Parathyroid adenoma (tissue), 2 donors: ENCODE measurements at regions not wholly inside any gene's neighbourhood (a gene's known extent, or its start where the extent isn't known, plus 50 kb on each side); places are given as distances from the start of the nearest gene placed in this dataset.

ENCODE experiments used
- H2AFZ ChIP-seq: fragments of 300-600 bp; sonication (generic); one replicate; pipeline ENCODE4 v1.7.0; 2017; ENCODE audit warnings: antibody characterized with exemption, mild to moderate bottlenecking
- H3K27ac ChIP-seq: fragments of 300-600 bp; sonication (generic); one replicate; pipeline ENCODE4 v1.7.0; 2017
- H3K27me3 ChIP-seq: fragments of 300-600 bp; sonication (generic); one replicate; pipeline ENCODE4 v1.7.0; 2017; ENCODE audit warnings: low read length; ENCODE audit not compliant: control insufficient read depth, insufficient read depth
- H3K36me3 ChIP-seq: fragments of 300-600 bp; sonication (generic); one replicate; pipeline ENCODE4 v1.7.0; 2017; ENCODE audit warnings: low read length; ENCODE audit not compliant: control insufficient read depth, insufficient read depth
- H3K4me1 ChIP-seq: fragments of 300-600 bp; sonication (generic); one replicate; pipeline ENCODE4 v1.7.0; 2017; ENCODE audit warnings: control low read depth
- H3K4me2 ChIP-seq: fragments of 300-600 bp; sonication (generic); one replicate; pipeline ENCODE4 v1.7.0; 2017; ENCODE audit warnings: low read length
- H3K4me3 ChIP-seq: fragments of 300-600 bp; sonication (generic); one replicate; pipeline ENCODE4 v1.7.0; 2017; ENCODE audit warnings: low read depth, low read length
- H3K79me2 ChIP-seq: fragments of 300-600 bp; sonication (generic); one replicate; pipeline ENCODE4 v1.7.0; 2017; ENCODE audit warnings: control low read depth
- H3K9ac ChIP-seq: fragments of 300-600 bp; sonication (generic); one replicate; pipeline ENCODE4 v1.7.0; 2017; ENCODE audit warnings: mild to moderate bottlenecking
- H3K9me3 ChIP-seq: fragments of 300-600 bp; sonication (generic); one replicate; pipeline ENCODE4 v1.7.0; 2017; ENCODE audit warnings: low read length; ENCODE audit not compliant: control insufficient read depth
- TF ChIP-seq, protein P1 (sequence below): fragments of 300-600 bp; sonication (generic); IDR thresholded peaks from one replicate; pipeline ENCODE4 v1.7.0; 2017; ENCODE audit warnings: antibody characterized with exemption, mild to moderate bottlenecking
- donor health status: primary hyperparathyroidism.

DNA sequence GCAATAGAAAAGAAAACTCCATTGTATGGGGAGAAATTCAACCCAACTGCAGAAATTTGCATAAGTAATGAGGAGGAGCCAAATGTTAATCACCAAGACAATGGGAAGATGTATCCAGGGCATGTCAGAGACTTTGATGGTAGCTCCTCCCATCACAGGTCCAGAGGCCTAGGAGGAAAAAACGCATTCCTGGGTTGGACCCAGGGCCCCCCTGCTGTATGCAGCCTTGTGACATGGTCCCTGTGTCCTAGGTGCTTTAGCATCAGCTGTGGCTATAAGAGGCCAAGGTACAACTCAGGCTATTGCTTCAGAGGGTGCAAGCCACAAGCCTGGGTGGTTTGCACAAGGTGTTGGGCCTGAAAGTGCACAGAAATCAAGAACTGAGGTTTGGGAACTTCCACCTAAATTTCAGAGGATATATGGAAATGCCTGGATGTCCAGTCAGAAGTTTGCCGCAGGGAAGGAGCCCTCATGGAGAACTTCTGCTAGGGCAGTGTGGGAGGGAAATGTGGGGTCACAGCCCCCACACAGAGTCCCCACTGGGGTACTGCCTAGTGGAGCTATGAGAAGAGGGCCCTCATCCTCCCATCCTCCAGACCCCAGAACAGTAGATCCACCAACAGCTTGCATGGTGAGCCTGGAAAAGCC lies 162.3 kb downstream of the TGFB2 start:
- H3K27me3 ChIP-seq, result no peaks in the 10 kb centered on the region
- no peak overlapping the region for H3K4me2 ChIP-seq
- no peak overlapping the region for H3K27ac ChIP-seq
- H3K9ac ChIP-seq, result no peak overlapping the region
- H3K79me2 ChIP-seq, result no peaks in the 10 kb centered on the region
- H2AFZ ChIP-seq, result no peak overlapping the region
- no peaks in the 10 kb centered on the region for H3K4me1 ChIP-seq
- no peaks in the 10 kb centered on the region for H3K9me3 ChIP-seq
- TF ChIP-seq, protein P1, sequence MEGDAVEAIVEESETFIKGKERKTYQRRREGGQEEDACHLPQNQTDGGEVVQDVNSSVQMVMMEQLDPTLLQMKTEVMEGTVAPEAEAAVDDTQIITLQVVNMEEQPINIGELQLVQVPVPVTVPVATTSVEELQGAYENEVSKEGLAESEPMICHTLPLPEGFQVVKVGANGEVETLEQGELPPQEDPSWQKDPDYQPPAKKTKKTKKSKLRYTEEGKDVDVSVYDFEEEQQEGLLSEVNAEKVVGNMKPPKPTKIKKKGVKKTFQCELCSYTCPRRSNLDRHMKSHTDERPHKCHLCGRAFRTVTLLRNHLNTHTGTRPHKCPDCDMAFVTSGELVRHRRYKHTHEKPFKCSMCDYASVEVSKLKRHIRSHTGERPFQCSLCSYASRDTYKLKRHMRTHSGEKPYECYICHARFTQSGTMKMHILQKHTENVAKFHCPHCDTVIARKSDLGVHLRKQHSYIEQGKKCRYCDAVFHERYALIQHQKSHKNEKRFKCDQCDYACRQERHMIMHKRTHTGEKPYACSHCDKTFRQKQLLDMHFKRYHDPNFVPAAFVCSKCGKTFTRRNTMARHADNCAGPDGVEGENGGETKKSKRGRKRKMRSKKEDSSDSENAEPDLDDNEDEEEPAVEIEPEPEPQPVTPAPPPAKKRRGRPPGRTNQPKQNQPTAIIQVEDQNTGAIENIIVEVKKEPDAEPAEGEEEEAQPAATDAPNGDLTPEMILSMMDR, result no peak
- H3K4me3 ChIP-seq, result no peak overlapping the region
- no peaks in the 10 kb centered on the region for H3K36me3 ChIP-seq

DNA sequence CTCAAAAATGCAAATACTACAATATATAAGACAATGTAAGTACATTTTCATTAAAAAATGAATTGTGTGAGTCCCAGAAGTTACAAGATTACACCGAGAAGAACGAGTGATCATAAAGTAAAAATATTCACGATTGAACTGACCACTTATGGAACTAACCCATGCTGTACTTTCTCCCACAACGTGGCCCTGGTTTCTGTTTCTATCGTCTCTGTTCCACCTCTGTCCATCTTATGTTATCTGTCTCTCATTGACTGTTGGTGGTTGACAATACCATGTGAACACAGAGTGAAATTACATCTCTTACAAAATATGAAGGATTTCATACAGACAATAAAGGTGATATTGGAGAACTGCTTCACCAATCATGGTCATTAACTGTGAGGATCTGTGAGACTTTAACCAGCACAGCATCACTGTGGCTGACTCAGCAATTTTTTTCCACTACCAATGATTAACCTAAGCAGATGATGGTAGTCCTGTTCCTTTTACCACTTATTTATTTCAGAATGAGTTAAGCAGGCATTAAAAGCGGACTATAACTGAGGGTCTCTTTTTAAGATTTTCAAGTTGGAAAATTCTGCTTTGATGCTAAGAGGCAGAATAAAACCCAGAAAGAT lies 165.1 kb downstream of the TGFB2 start:
- no peak overlapping the region for H3K27ac ChIP-seq
- H3K4me1 ChIP-seq, result no peaks in the 10 kb centered on the region
- no peak overlapping the region for H2AFZ ChIP-seq
- no peak overlapping the region for H3K4me3 ChIP-seq
- H3K9me3 ChIP-seq, result no peaks in the 10 kb centered on the region
- no peak overlapping the region for H3K9ac ChIP-seq
- no peaks in the 10 kb centered on the region for H3K36me3 ChIP-seq
- TF ChIP-seq, protein P1, result no peak
- no peaks in the 10 kb centered on the region for H3K27me3 ChIP-seq
- no peak overlapping the region for H3K4me2 ChIP-seq
- no peaks in the 10 kb centered on the region for H3K79me2 ChIP-seq

- TF ChIP-seq, protein P1, result no peak
- no peak overlapping the region for H3K9ac ChIP-seq
- H3K4me3 ChIP-seq, result no peak overlapping the region
- no peaks in the 10 kb centered on the region for H3K79me2 ChIP-seq
- H2AFZ ChIP-seq, result no peak overlapping the region
- H3K36me3 ChIP-seq, result no peaks in the 10 kb centered on the region
- no peaks in the 10 kb centered on the region for H3K4me1 ChIP-seq
- H3K27ac ChIP-seq, result no peak overlapping the region
- H3K4me2 ChIP-seq, result no peak overlapping the region
- no peaks in the 10 kb centered on the region for H3K27me3 ChIP-seq
- no peaks in the 10 kb centered on the region for H3K9me3 ChIP-seq
These were observed 168.2 kb downstream of the TGFB2 start for GRCh38 chr1:218513328-218513727.

DNA sequence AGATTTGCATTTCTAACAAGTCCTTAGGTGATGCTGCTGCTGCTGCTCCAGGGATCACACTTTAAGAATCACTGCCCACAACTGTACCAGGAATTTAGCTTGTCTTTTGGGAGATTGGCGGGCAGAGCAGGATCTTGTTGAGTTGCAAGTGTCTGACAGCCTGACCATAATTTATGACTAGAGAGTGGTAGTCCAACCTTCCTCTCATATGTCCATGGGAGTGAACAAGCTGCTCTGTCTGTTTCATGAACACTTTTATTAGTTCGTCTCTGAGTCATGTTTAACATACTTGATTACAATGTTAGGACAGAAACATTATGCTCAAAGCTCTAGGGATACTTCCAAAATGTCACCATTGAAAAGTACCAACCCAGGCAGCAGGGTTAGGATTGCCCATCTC lies 169.6 kb downstream of the TGFB2 start:
- Histone ChIP-seq H3K4me1 (no peaks in the 10 kb centered on the region), H3K36me3 (no peaks in the 10 kb centered on the region), H3K27ac (no peak overlapping the region), H3K79me2 (no peaks in the 10 kb centered on the region), H3K4me2 (no peak overlapping the region), H3K4me3 (no peak overlapping the region), H2AFZ (no peak overlapping the region), H3K9ac (no peak overlapping the region), H3K9me3 (no peaks in the 10 kb centered on the region), H3K27me3 (no peaks in the 10 kb centered on the region)
- TF ChIP-seq, protein P1, result no peak

- TF ChIP-seq, protein P1, result no peak
- Histone ChIP-seq H3K27me3 (no peaks in the 10 kb centered on the region), H3K27ac (no peak overlapping the region), H3K36me3 (no peaks in the 10 kb centered on the region), H3K9ac (no peak overlapping the region), H3K4me3 (no peak overlapping the region), H3K9me3 (no peaks in the 10 kb centered on the region), H3K4me1 (no peaks in the 10 kb centered on the region), H2AFZ (no peak overlapping the region), H3K79me2 (no peaks in the 10 kb centered on the region), H3K4me2 (no peak overlapping the region)
These were observed 171.4 kb downstream of the TGFB2 start for GRCh38 chr1:218516526-218516925.
